Stimulated activated CD4-positive, alpha-beta T cell treated with anti-CD3 and anti-CD28 coated beads, Interleukin-4, amount 100 ng/mL, for 1 hour (primary cell): ENCODE measurements at regions not wholly inside any gene's neighbourhood (a gene's known extent, or its start where the extent isn't known, plus 50 kb on each side); places are given as distances from the start of the nearest gene placed in this dataset.
"Not testable (repeated sequence)": the region's sequence is repeated elsewhere in the genome, so short reads cannot be mapped to it uniquely, and the experiment has no call there.

Source experiments
- DNase-seq: peaks from one replicate; pipeline ENCODE4 v3.0.0-alpha.2; 2020

DNA sequence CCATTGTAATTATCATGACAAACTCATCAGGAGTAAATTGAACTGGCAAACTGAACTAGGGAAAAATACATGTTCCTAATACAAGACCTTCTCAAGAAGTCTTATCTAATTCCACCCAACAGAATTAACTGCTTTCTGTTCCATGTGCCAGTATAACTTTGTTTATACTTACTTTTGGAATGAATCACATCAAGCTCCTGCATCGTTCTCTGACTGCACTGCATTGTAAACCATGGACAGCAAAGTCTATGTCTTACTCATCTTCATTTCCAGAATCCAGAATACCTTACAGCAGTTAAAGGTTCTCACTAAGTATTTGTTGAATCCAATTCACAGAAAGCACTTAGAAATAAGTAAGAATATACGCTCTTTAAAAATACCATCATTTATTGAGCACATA, 102.8 kb downstream of the PLK2 start:
- DNase-seq: no peak

DNA sequence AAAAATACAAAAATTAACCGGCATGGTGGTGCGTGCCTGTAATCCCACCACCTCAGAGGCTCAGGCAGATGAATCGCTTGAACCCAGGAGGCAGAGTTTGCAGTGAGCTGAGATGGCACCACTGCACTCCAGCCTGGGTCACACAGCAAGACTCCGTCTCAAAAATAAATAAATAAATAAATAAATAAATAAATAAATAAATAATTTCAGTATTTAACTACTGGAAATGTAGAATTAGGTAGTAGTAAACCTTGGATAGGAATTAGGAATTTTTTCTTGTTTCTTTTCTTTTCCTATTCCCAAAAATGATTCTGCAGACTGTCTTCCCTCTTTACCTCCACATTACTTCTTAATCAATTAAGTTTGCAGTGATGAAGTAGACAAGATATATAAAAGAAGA, 103.2 kb downstream of the PLK2 start:
- DNase-seq: no peak

DNA sequence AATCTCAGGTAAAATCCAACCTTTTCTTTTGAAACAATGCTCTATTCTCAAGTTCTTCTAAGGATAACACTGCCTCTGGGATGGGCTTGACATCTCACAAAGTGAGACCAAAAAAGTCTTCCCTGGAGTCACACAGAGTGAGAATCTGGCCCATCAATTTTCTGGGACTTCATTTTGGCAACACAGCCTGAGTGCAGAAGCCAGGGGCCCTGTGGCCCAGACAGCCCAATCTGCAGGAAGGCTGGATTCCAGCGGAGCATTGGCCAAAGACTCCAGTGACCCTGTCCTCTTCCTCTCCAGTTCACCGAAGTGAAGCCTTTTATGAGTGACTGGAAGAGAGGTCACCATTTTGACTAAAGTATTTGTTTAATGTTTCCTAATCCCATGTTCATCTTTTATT, 105.1 kb downstream of the PLK2 start:
- no peak for DNase-seq

DNA sequence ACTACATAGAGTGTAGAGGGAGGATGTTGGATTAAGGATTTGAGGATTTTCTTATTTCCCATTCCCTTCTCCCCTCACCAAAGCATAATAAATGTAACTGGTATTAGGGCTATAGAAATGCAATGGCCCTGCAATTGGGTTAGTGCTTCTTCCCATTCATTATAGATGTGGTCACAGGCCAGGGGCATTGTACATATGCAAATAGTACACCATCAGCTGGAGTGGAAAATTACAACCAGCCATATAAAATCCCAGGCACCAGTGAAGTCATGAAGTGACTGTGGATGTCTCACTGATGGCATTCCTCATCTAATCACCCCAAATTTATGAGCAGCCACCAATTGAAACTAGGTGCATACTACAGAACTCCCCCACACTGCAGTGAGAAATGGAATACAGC, 105.9 kb downstream of the PLK2 start:
- DNase-seq: no peak

DNA sequence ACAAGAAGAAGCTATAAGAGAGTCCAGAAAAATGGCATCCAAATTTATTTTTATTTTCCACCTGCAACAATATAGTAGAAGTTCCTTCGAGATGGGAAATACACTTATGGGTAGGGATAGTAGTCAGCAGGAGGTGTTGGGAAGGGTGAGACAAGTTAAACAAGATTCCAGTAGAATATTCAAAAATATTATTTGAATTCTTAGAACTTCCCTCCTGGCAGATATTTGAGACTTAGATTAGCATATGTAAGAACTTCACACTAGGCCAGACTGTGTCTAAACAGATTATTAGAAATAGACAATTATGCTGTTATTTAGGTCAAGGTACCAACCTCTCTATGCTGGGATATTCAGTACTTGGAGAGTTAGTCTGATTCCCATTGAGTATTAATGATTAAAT, 108.7 kb downstream of the PLK2 start:
- no peak for DNase-seq

DNA sequence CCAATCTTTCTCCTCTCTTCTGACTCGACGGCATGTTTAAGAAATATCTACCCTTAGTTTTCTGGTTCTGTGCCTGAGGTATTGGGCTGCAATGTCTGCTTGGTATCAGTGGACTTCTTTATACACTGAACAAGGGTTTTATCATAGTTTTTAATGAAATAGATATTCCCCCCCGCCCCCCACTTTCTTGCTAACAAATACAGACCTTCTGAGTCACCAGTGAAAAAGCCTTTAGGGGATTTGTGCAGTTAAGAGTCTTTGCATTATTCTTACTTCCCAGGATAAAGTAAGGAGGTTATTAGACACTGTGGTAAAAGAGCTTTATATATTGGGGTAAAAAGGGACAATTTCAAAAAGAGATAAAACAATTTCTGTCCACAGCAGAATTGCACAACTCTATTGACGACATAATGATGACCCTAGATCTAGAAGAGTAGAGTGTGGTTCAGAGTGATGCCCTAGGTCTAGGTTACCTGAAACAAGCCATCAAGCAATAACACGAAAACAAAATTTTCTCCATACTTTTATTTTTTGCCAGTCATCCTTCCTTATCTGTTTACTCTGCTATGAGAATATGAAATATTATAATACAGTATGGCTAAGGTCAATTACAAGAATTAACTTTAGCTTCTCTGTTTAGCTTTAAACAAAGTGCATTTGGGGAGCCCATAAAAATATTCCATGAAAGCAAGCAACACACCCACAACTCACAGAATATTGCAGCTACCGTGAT, 110.7 kb downstream of the PLK2 start:
- DNase-seq: no peak

DNA sequence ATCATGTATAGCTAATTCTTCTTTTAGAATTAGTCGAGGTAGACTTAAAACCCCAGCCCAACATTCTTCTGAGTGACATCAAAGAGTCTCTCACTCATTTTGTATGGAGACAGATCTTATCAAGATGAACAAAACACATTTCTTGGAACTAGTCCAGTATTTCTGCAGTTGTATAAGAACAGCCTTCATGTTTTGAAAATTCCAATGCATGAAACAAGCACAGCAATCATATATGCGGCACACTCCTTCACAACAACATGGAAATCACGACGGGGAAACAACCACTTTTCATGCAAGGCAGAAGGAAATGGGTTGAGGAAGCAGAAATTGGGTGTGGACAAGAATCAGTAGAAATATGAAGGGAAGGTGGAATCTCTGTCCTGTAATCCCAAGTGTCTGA, 113.8 kb downstream of the PLK2 start:
- no peak for DNase-seq

DNA sequence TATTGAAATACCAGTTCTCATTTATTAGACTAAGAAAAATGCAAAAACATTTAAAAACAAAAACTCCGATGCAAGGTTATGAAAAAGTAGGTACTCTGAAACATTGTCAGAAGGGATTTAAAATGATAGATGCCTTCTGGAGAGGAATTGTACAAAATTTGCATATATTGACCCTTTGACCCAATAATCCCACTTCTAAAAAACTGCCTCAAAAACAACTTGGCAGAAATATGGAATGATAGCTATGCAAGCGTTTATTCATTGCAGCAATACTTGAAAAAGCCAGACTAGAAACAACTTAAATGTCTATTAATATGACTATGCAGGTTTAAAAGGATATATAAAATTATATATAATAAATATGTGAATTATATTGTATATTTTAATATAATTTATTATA, 118.4 kb downstream of the PLK2 start:
- no peak for DNase-seq

DNA sequence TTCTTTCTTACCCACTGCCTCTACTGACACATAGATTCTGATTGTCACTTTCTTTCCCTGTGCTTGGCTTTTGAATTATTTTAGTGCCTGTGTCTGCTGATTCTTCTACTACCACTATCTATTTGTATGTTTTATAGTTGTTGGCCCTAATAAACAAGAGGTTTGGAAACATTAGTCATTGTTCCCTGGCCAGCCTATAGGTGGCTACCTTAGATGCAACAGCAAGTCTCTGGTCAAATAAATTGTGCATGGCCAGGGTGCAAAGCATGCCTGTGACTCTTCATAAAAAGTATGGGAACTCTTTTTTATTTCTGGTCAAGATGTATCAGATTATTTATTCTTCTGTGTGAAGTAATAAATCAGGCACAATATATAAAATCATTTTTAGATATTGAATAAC, 124.4 kb downstream of the PLK2 start:
- no peak for DNase-seq

DNA sequence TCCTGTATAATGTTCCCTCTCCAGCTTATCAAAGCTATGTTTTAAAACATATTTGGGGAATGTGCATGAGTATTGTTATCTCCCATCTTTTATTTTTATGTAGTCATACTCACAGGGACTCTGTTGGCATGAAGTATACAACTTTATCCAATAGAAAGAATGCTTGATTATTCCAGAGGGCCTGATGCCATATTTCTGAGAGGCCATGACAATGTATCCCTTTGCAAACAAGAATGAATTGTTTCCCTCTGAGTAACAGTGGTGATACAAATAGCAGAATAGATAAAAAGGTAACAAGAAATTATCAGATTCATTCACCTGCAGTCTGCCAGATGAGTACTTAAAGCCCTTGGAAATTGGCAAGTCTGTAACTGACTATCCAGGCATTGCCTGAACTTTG, 125.9 kb downstream of the PLK2 start:
- DNase-seq: no peak

DNA sequence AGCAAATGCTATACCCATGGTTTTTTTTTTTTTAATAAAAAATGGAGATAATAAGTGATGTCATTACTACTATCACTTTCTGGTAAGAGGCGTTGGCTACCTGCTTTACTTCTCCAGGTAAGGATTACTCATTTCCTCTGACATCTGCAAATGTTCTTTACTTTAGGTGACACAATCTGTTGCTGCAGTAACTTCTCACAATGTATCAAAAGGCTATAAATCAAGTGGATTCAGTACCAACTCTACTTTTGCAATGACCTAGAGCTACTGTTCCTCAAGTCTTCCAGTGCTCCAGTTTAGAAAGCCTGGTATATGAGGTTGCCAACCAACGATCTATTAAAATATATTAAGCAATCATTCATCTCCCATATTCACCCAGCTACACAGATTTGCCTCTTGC, 129.1 kb downstream of the PLK2 start:
- no peak for DNase-seq

DNA sequence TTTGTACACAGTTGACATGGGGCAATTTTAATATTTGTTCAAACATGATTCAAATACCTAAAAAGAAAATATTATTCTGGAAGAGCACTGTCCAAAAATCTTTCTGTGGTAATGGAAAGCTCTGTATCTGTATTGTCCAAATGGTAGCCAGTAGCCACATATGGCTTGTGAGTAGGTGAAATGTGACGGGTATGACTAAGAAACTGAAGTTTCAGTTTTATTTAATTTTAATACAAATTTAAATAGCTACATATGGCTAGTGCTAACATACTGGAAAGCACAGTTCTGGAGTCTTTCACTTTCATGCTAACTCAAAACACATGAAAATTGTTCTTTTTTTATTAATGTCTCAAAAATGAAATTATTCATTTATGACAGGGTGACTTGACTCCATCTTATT, 132.6 kb downstream of the PLK2 start:
- no peak for DNase-seq

DNA sequence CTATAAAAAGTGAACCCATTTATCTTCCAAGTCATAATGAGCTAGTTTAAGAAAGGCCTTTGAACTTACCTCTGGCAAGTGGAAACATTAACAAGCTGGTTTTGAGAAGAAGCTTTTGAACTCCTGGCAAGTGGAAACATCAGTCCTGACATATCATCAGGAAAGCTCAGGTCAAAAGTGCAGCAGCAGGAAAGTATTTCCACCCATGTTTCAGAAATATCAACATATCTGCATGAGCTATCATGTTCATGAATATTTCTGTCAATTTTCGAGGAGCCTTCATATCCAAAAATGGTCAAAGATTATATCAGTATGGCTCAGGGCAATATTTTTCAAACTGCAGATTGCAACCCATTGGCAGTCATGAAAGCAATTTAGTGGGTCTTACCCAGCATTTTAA, 133.9 kb downstream of the PLK2 start:
- no peak for DNase-seq

DNA sequence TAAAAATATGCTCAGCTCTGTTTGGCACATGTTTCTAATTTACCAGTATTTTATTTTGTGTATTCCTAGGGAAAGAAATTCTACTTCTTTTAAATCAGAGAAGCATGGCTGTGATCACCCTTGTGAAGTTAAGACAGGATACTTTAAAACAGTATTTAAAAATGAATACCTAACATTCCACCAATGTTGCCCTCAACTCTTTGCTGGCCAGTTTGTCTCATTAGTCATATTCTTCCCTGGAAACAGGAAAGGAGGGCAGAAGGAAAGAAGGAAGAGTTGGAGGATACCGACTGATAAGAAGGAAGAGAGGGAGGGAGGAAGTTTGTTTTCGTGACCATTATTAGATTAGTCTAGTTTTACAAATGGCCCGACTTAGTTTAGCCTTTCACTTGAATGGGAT, 137.4 kb downstream of the PLK2 start:
- DNase-seq: no peak

DNA sequence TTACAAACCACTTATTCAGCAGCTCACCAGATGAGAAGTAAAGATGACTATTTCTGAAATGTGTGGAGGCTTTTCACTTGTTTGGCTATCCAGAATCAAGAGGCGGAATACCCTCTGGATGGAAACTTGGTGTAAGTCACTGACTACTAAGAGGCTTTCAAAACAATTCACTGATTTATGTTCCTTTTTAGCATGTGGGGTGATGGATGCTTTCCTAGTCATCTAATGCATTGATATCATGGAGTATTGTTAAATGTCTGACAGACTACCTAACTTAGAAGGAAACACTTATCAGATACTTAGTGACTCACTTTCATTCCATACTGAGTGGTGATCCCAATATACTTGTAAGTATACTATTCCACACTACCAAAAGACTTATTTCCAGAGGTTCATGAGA, 141.4 kb downstream of the PLK2 start:
- DNase-seq: no peak

DNA sequence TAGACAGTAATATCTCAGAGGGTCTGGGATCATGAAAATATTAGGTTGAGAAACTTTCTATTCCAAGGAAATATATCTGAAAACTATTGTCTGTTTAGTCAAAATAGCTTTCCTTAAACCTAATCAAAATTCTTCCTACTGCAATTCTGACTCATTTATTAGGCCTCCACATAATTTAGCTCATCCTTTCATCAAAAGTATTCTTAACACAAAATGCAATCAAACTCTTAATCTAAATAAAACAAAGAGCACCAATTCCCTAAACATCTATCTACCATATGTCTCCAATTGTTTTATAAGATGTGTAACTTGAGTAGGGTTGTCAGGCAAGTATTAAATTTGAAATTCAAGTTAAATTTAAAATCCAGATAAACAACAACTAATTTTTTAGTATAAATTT, 142.1 kb downstream of the PLK2 start:
- no peak for DNase-seq

DNA sequence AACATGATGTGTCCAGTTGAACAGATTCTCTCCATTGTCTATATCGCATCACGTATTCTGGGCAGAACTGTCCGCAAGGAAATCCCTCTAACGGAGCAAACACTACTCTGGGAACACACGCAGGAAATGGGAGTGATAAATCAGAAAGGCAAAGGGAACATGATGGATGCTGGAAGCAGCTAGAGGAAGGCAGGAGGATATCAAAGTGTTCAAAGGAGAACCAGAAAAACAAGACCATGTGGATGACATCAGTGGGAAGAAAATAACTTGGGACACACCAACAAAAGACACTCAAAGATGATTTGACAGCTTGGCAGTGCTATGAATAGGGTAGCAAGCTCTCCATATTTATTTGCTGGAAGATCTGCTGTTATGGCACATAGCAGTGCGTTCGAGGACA, 142.9 kb downstream of the PLK2 start:
- DNase-seq: no peak

DNA sequence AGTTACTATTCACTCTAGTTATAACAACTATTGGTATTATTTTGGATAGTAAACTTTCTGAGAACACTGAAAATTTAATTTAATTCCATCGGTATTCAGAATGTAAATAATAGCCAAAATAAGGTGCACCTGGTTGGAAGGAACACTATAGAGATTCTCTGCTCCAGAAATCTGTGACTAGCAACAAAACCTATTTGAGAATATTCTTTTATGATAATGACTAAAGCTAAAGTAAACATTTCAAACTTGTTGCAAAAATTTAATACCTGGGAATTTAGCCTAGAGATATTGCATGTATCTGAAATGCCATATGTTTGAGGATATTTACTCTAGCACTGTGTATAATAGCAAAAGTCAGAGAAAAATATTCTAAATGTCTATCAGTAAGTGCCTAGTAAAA, 144.1 kb downstream of the PLK2 start:
- no peak for DNase-seq

DNA sequence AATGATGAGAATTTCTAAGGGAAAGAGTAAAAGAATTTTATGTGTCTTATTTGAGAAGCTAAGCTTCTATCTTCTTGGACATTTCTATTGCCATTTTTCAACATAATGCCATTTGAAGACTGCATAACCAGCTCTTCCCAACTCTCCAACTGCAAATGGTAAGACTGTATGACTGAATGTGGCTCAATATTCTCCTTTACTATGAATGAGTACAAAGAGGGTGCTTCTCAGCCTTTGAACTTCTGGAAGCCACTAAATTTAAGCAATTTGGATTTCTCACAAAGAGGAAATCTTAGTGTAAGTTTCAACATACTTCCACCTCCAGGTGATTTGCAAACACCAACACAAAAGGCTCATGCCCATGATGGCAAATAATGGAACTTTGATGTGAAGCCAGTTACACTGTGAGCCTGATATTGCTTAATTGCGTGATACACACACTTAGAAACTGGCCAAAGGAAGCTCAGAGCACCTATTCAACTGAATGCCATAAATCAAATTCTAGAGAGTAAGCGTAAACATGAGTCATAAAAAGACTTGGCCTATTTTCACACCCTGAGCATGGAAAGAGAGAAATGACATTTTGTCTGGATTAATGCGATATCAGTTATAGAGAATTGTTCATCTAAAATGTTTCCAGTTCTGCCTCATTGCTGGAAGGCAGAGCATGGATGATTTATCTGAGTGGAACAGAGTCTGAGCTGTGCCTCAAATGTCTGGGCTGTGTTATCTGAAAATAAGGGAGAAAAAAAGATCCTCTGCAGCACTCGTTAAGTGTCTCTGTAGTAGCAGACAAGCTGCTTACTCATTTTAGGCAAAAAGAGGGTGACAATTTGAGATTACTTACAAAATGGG, 145.3 kb downstream of the PLK2 start:
- DNase-seq: no peak

DNA sequence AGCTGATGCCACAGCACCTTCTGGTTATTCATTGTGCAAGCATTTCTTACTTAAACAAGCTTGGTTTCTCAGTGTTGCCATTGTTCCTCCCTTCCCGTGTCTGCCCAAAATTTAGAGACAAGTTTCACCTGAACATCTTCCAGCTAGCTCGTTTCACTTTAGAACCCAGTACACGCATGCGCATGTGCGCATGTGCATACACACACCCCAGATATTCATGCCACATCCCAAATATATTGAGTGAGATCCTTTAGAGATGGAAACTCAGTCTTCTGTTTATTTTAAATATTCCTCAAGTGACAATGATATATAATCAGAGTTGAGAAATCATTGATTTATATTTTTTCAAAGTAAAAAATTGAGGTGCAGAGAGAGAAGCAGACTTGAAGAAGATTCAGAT, 147.6 kb downstream of the PLK2 start:
- DNase-seq: no peak

DNA sequence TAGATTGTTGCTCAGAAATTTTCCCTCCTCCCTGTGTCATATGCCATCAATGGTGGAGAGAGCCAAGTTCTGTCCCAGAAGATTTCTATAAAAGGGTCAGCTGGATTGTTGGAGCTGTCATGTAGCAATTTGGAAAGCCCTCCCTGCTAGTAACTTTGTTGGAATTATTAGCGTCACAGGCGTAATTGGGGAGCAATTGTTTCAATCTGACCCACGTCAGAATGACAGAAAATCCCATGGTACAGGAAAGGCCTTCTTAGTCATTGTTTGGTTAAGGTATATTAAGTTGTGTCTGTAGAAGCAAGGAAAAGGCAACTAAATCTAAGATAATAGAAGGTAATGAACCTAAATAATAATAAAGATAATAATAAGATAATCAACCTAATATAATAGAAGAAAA, 148.4 kb downstream of the PLK2 start:
- no peak for DNase-seq

DNA sequence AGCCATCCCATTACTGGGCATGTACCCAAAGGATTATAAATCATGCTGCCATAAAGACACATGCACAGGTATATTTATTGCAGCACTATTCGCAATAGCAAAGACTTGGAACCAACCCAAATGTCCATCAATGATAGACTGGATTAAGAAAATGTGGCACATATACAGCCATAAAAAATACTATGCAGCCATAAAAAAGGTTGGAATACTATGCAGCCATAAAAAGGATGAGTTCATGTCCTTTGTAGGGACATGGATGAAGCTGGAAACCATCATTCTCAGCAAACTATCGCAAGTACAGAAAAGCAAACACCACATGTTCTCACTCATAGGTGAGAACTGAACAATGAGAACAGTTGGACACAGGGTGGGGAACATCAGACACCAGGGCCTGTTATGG, 151.5 kb downstream of the PLK2 start:
- DNase-seq: not testable (repeated sequence)

DNA sequence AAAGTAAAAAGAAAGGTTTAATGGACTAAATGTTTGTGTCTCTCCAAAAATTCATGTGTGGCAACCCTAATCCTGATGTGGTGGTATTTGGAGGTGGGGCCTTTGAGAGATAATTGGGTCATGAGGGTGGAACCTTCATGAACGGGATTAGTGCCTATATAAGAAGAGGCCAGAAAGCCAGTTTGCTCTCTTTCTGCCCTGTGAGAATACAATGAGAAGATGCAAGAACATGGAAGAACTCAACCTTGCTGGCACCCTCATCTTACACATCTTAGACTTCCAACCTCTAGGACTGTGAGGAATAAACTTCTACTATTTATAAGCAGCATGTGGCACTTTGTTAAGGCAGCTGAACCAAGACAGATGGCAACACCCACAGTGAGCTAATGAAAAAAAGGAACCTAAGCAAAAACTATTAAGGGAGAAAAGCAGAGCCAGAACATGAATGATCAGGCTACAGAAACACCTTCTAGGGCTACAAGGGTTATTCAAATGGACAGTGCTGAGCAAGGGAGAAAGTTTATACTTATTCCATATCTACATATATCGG, 159.5 kb downstream of the PLK2 start:
- no peak for DNase-seq

DNA sequence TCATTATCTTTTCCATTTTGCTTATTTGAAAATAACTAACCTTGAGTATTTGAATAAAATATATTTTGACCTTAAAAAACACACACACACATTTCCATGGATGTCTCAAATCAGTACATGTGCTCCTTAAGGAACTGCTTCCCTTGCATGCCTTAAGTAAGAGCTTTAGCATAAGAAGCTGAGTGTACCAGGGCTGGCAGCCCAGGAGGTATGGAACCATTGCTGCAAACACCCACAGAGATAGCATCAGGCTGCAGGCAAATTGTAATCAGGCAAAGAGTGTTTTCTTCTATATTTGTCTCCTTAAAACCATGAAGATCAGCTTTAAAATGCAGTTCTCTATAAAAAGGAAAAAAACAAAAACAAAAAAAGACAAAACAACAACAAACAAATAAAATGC, 160.6 kb downstream of the PLK2 start:
- DNase-seq: no peak
